HG02885 (cell line): ENCODE measurements at regions not wholly inside any gene's neighbourhood (a gene's known extent, or its start where the extent isn't known, plus 50 kb on each side); places are given as distances from the start of the nearest gene placed in this dataset.

Experiments
- ATAC-seq: cut with Tn5 transposase; IDR thresholded peaks from one replicate; pipeline ENCODE4 v1.9.1; 2021; ENCODE audit warnings: mild to moderate bottlenecking; ENCODE audit not compliant: unreplicated experiment, poor library complexity

DNA sequence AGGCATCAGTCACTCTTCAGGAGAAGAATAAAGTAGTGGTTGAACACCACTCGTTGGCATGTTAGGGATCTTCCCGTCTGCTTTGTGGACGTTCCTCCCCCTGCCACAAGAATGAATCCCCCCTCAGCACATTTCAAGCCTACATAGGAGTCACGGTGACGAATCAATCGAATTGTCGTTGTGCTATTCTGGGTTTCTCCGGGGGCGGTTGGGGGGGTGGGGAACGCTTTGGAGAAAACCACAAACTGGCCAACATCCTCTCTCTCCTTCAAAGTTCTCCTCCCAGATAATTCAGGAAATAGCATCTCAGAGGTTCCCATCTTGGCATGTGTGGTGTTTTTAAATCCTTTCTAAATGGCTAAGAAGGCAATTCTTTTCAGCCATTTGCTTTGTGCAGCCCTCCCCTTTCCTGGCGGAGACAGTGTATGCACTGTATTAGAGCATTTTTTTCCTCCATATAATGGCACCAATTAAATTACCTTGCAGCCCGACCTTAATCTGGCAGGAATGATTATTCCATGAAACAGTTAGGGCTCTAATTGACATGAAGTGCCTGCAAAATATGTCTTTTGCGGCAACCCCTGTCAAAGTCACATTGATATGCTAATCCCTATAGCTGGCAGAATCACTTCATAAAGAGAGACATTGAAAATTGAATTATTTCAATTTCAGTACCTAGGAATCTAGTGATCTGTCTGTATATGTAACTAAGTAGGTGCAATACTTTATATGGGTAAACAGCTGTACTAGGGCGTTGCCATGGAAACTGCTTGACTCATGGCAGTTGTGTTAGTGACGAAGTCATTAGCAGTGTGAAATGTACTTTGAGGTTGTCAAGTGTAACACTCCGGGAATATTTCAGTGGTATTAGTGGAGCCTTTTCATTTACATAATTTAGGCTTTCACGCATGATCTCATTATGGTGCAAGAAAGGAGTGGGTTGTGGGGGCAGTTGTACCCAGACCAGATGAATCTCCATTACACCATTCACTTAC lies 323.4 kb upstream of the SLC14A2 start:
- ATAC-seq: no peak

DNA sequence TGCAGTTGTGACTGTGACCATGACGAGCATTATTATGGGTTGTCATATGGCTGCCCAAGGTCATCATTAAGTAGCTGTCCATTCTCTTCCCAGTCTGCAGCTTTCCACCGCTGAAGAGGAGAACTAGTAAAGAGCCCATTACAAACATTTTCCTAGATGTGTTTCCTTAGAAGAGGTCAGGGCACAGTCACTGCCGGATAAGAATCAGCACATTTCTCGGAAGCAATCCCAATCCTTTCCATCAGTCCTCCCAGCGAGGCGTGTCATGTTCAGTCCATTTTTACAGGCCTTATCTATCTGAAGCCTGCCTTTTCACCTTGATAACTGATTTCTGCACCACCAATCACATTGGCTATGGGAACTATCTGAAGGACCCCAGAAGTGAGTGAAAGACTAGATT lies 319.9 kb upstream of the SLC14A2 start:
- ATAC-seq: no peak

DNA sequence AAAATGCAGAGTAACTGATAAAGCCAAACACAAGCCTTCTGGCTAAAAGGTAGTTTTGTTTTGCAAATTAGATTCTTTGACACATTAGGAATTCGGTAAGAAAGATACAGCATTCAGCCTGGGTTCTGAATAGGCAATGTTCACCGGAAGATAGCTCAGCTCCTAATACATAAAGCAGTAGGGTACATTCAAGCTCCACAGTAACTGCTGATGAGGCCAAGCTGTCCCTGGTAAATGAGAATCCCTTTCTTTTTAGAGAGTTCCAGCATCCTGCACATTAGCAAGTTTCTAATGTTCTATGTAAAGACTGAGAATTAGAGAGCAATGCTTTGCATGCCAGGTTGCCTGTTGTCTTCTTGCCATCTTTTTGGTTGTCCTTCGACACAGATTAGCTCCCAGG lies 316.3 kb upstream of the SLC14A2 start:
- ATAC-seq: no peak

DNA sequence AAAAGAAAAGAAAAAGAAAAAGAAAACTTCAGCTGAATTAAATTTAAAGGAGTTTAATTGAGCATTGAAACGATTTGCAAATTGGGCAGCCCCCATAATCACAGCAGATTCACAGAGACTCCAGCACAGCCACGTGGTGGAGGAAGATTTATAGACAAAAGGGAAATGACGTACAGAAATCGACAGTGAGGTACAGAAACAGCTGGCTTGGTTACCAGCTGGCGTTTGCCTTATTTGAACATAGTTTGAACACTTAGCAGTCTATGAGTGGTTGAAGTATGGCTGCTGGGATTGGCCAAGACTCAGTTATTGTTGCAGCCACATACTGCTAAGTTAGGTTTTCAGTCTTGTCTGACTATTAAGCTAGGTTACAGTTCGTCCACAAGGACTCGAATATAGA lies 312.2 kb upstream of the SLC14A2 start:
- no peak for ATAC-seq

DNA sequence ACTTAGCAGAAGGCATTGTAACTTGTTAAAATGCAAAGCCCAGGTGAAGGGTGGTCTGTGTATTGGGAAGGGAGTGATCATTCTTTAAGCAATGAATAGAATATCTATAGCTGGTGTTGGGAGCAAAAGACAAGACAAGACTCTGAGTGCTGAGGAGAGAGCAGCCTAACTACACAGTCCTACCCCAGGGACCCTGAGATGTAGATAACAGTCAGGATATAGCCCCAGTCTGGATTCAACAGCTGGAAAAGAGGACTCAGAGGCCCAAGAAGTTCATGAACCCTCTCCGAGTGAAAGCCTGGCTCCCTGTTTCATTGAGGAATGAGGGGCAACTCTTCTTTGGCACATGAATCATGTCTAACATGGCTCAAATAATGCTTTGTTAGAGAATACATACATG lies 310.7 kb upstream of the SLC14A2 start:
- ATAC-seq: no peak

DNA sequence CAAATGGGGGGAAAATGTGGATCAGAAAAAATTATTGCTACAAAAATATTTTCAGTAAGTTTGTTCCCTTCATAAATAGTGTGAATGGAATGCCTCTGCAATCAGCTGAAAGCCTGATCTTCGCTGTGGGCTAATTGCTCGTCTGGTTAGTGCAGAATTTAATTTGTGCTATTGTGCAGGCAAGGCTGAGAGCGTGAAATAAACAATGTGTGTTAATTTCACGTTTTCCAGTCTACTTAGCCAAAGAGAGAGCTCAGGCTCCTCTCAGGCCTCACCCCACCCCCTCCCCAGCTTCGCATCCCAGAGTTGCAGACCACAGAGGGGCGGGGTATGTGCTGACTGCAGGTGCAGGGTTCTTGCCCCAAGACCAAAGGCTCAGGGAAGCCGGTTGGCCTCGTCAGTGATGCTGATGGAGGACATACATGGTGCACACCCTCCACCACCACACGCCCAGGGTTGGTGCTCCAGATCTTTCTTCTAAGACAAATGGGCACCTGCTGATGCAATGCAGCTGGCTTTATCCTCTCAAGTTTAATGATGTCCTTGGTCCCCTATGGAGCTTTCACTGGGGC lies 302.6 kb upstream of the SLC14A2 start:
- no peak for ATAC-seq

DNA sequence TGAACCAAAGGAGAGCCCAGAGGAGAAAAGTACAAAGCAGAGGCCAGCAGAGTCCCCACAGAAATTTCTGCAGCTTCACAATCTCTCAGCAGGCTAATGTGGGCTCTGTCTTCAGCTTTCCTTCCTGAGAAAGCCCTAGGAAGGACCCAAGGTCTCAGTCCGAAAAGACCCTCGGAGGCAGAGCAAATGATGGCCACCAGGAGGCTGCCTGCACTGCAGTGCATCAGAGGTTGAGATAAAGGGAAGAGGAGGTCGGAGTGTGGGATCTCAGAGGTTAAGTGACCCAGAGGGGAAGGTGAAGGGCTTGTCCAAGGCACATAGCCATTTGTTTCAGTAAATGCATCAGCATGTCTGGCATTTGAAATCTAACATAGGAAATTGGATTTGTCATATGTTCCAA lies 299.1 kb upstream of the SLC14A2 start:
- no peak for ATAC-seq

DNA sequence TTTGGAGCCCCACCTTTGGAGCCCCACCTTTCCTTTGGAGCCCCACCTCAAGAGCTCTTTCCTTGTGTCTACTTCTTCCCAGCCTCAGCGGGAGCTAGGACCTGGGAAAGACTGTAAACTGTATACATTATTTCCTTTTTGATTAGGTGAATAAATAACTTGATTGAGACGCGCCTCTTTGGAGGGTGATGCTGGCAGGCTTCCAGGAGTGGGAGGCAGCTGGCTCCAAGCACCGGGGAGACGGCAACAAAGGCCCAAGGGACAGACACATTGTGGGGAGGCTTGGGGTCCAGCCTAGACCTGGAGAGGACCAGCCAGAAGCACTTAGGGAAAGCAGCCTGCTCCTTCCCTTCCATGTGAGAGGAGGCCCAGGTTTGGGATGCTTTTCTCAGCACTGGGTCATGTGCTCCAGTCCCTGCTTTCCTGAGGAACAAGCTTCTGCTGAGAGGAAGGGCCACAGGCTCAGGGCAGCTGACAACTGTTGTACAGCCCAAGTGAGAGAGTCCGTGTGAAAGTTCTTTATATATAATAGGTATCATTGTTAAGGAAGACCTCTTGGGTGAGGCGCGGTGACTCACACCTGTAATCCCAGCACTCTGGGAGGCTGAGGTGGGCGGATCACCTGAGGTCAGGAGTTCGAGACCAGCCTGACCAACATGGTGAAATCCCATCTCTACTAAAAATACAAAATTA lies 297.2 kb upstream of the SLC14A2 start:
- ATAC-seq: no peak

DNA sequence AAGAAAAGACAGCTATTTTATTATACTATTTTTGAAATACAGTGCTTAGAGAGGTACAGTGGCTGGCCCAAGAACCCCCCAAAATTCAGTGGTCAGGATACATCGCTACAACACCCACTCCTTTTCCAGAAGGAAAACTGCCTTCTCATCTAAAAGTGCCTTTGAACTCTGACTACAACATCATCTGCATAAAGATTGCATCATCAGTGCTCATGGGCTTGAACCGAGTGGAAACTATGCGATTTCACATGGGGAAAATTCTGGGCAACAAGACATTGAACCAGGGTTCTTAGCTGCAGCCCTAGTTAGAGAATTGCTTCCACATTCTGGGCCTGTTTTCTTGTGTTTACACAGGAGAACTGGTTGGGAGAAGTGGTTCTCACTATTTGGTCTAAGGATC lies 294.6 kb upstream of the SLC14A2 start:
- ATAC-seq: no peak

DNA sequence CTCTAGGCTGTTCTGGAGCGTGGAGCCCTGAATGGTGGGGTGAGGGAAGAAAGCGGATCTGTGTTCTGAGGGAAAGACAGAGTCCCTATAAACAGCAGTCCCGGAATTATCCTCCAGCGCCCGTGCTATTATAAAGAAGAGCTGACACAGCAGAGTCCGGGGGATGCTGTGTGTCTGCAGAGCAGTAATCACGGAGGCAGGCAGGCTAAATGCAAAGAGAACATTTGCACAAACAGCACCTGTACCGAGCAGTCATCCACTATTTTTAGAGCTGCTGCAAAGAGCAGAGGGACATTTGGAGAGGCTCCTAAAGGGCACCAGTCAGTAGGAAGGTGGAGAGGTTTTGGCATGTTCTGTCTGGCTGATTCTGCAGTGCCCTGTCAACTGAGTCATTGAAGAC lies 293.8 kb upstream of the SLC14A2 start:
- ATAC-seq: no peak

DNA sequence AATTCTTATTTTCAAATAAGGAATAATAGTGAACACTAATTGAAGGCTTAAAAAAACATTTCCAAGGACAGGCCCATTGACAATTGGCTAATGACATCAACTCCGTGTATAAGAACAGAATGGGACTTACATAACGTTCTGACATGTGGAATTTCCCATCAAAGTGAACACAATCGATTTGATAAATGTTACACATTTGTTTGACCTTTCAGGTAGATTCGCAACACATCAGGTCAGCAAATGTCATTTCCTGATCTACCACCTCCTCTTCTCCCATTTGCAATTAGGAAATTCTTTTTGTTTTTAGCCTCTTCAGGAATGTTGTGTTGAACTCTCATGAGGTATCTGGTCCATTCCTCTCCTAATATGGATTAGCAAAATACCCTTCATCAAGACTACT lies 292.9 kb upstream of the SLC14A2 start:
- no peak for ATAC-seq

DNA sequence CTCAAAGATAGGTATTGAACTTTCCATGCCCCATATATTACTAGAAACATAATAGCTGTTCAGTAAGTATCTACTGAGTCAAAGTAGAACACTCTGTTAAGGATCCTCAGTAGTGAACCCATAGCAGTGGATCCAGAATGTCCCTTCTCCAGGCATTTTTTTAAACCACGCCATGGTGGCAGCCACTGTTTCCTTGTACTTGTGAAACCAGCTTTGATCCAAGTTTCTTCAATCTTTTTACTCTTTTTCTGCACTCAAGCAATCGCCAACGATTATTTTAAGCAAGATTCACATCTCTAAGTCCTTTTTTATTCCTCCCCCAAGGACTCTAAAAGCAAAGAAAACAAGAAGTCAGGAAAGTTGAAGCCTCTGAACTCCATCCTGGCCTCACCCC lies 291.2 kb upstream of the SLC14A2 start:
- no peak for ATAC-seq

DNA sequence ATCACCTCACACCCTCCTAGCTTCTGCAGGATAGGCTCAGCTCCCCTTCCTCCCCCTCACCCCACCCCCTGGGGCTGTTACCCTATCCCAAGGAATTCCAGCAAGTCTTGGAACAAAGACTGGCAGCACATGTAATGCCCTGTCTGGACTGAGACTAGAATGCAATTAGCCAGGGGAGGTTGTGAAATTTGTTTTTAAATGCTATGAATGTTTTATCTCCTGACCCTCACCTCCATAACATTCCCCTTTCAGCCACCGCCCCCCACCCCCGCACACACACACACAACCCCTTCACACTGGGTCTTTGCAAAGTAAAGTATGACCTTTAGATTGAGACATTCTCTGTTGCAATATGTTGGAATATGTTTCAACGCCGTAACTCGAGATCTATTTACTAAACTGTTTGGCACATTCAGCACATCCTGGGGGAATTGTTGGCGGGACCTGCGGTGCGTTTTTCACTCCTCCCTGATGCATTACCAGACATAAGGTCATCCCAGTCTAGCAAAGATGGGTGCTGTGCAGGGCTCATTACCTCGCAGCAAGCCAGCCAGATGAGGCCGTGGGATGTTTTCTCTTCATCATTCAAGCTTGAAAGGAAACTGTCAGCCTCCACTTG lies 290.7 kb upstream of the SLC14A2 start:
- no peak for ATAC-seq

DNA sequence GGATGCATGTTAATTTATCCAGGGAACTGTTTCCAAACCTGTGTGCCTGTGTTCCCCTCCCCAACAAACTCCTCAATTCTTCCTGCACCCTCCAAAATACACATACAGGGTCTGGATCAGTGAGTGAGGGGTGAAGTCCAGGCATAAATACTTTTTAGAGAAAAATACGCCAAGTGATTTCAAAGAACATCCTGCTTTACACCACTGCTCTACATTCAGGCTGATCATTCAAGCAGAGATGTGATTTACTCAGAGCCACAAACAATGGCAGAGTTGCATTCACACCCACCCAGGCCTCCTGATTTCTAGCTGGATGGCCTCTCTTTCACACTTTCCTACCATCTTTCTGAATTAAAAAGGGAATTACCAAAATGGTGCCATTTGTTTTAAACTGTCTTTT lies 289.5 kb upstream of the SLC14A2 start:
- ATAC-seq: no peak

DNA sequence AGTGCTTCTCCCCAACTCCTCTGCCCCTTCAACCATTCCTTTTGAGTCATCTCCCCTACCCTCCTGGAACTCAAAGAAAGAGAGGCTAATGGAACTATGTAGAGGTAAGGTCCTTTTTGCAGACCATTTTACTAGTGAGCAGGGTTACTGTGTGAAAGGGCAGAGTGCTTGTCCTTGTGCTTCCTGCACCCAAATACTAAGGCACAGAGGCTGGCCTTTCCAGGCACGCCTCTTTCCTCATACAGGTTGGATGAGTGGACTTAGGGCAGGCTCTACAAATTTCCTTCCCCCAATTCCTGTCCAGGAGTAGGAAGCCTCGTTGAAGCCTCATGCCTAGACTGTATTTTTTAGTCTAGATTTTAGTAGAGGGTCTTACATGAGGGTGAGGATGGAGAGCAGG lies 288.8 kb upstream of the SLC14A2 start:
- no peak for ATAC-seq

DNA sequence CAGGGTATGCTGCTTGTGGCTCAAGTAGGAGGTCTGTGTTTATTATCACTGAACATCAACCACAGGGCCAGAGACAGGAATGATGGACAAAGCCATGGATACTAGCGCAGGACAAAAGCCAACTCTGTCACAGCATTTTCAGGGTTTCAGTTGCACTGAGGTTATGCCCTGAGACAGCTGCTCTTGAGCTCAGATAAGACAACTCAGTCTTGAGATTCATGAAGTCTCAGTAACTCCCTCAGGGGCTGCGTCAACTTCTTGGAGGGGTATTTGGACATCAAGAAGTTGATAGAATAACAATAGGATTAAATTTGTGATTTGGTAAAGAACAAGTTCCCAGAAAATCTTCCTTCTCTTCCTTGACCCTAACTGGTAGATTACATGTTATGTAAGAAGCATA lies 287.0 kb upstream of the SLC14A2 start:
- no peak for ATAC-seq

DNA sequence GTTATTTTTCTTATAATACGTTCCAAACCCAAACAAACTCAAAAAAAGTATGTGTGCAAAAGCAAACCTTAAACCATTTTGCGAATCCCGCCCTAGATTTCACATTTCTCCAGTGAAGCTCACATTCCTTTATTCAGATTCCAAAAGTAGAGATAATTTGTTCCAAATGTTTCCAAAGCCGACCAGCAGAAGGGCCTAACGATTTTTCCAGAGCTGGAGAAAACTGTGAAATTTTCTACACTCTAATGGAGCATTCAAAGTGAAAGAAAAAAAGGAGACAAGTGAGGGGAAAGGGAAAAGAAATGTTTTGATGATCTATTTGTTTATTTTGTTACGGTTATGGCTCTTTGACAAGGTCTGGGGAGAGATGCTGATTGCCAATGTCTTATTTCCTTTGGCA lies 286.5 kb upstream of the SLC14A2 start:
- no peak for ATAC-seq

DNA sequence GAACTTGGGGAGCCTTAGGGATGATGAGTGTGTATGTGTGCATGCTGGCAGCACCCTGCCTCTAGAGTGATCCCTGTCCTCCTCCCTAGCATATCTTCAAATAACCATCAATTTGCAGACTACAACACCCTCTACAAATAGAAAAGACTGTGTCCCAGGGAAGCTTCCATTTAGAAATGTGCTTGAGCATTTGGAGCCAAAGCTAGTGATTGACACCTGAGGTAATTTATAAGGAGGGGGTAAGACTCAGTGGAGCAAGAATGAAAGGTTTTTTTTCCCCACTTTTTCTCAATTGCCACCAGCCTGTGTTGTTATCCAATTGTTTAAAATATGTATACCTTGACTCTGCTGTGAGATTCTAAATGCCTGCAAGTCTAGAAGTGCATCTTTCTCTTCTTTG lies 286.0 kb upstream of the SLC14A2 start:
- no peak for ATAC-seq

DNA sequence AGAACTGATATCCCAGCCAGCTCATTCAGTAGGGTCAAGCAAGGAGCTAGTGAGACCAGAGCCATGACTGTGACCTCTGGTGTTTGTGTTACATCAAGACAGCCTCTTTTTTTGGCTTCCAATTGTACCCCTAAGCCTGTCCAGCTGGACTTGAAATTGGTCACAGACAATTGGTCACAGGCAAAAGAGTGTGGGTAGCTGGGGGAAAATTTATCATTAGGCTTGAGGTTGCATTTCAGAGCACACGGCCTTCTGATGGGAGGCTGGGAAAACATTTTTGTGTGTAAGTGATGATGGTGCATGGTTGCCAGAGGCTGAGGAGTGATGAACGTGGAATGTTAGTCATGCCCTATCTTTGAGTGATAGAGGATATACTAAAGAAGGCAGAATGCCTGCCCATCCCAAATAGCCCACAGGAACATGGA lies 285.1 kb upstream of the SLC14A2 start:
- no peak for ATAC-seq

DNA sequence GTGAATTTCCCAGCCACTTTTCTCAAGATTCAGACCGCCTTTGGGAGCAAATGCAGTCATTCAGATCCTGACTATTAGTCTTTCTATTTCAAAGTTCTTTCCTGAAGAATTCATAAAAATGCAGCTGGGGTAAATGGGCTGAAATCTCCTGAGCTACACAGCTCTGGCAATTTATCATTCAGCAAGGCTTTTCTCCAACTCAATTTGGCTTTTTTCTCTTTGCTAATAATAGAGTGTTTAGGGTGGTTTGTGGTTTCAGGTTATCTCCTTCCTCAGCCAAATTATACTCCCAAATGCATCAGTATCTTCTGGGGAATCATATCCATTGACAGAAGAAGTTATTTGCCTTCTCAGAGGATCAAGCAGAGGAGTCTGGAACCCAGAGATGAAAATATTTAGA lies 282.4 kb upstream of the SLC14A2 start:
- no peak for ATAC-seq

DNA sequence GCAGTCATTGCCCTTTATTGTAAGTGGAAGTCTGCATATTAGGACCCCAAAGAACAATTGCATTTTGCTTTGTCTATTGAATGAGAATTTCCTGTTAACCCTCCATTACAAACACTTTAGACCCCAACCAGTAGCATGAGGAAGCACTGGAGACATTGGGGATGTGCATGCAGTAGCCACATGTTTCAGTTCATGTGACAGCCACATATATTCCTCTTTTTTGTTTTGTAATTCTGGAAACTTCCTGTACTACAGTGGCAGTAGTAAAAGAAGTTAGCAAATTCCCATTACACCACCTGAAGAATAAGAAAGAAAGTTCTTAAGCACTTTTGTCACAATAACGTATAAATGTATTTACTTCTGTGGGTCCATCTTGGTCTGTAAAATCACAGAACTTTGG lies 281.1 kb upstream of the SLC14A2 start:
- ATAC-seq: no peak
